ENCODE measurements at regions not wholly inside any gene's neighbourhood (a gene's known extent, or its start where the extent isn't known, plus 50 kb on each side); places are given as distances from the start of the nearest gene placed in this dataset.

- TF ChIP-seq POLR2A (IDR thresholded peaks at IDR 0.05) (no peak), EP300 (IDR thresholded peaks at IDR 0.05) (no peak)
Measured at GRCh38 chr11:122436188-122436555, 219.3 kb upstream of the UBASH3B start.
